SU-DHL-6 (cell line): ENCODE measurements at regions not wholly inside any gene's neighbourhood (a gene's known extent, or its start where the extent isn't known, plus 50 kb on each side); places are given as distances from the start of the nearest gene placed in this dataset.

Experiments used
- H2AFZ ChIP-seq: fragments of 200-600 bp; sonication (generic); 2 replicates; pipeline ENCODE4 v1.6.1; 2014; ENCODE audit warnings: low read depth, mild to moderate bottlenecking, moderate library complexity, mixed read lengths, antibody characterized with exemption, low read length; ENCODE audit not compliant: severe bottlenecking
- H3F3A ChIP-seq: fragments of 200-600 bp; shearing (Covaris generic); 2 replicates; pipeline ENCODE4 v1.6.0; 2016; ENCODE audit warnings: antibody characterized with exemption, mild to moderate bottlenecking; ENCODE audit not compliant: insufficient read depth
- H3K27ac ChIP-seq: fragments of 200-600 bp; sonication (generic); 2 replicates; pipeline ENCODE4 v1.5.1; 2016; ENCODE audit warnings: low read depth, mild to moderate bottlenecking, low read length, moderate library complexity, mixed read lengths
- H3K27me3 ChIP-seq: fragments of 200-600 bp; sonication (generic), shearing (Covaris generic); 2 replicates; pipeline ENCODE4 v1.6.0; 2014; ENCODE audit warnings: mild to moderate bottlenecking, low read length
- H3K36me3 ChIP-seq: fragments of 200-600 bp; sonication (generic); 2 replicates; pipeline ENCODE4 v1.6.1; 2014; ENCODE audit warnings: mild to moderate bottlenecking, low read length, mixed read lengths
- H3K4me2 ChIP-seq: fragments of 300-600, 200-600 bp; shearing (Covaris generic), sonication (generic); 2 replicates; pipeline ENCODE4 v1.6.0; 2014; ENCODE audit warnings: low read length, low read depth, mild to moderate bottlenecking; ENCODE audit not compliant: poor library complexity, severe bottlenecking
- H3K4me3 ChIP-seq: fragments of 200-600 bp; sonication (generic); 2 replicates; pipeline ENCODE4 v1.5.1; 2014; ENCODE audit warnings: antibody characterized with exemption, low read length, mild to moderate bottlenecking, mixed read lengths; ENCODE audit not compliant: insufficient read depth, poor library complexity, severe bottlenecking
- H3K79me2 ChIP-seq: fragments of 200-600 bp; sonication (generic); 2 replicates; pipeline ENCODE4 v1.6.1; 2014; ENCODE audit warnings: mild to moderate bottlenecking, low read length, moderate library complexity; ENCODE audit not compliant: insufficient read depth
- H3K9ac ChIP-seq: fragments of 200-600 bp; sonication (generic); 2 replicates; pipeline ENCODE4 v1.7.0; 2014; ENCODE audit warnings: mild to moderate bottlenecking, low read length
- H3K9me2 ChIP-seq: fragments of 200-600 bp; sonication (generic); replicated peaks from 2 replicates; pipeline ENCODE4 v1.6.1; 2014; ENCODE audit warnings: low read length; ENCODE audit not compliant: insufficient read depth
- H3K9me3 ChIP-seq: fragments of 200-600 bp; sonication (generic); 2 replicates; pipeline ENCODE4 v1.6.1; 2014; ENCODE audit warnings: low read length, mixed read lengths; ENCODE audit not compliant: insufficient read depth
- H4K20me1 ChIP-seq: fragments of 200-600 bp; sonication (generic); 2 replicates; pipeline ENCODE4 v1.6.1; 2014; ENCODE audit warnings: low read depth, mild to moderate bottlenecking, antibody characterized with exemption, low read length, moderate library complexity, mixed read lengths
- EZH2phosphoT487 ChIP-seq: fragments of 200-600 bp; sonication (generic), shearing (Covaris generic); conservative IDR thresholded peaks from 2 replicates; pipeline ENCODE4 v1.6.1; 2018; ENCODE audit warnings: mild to moderate bottlenecking, antibody characterized with exemption, low read length, moderate library complexity, mixed read lengths
- TF ChIP-seq, protein P1 (sequence below): fragments of 200-600 bp; sonication (generic); IDR thresholded peaks from one replicate; pipeline ENCODE4 v1.5.1; 2017; ENCODE audit warnings: antibody characterized with exemption, mild to moderate bottlenecking, low read length, moderate library complexity; ENCODE audit not compliant: insufficient read depth, poor library complexity, severe bottlenecking

DNA sequence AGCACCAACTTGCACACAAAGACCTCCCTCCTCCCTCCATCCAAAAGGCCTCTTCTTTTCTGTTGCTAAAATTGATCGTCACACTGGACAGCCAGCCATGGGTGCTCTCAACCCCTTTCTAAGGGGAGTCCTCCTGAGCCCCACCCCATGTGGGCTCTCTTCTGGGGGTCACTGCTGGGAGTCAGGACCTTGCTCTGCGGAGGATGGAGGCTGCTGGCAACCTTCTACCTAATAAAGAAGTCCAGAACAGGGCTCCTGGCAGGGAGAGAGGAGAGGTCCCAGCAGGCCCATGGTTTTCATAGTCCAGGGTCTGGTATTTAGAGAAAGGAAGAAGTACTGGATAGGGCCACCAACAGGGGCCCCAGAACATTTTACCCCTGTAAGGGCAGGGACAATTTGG, 67.6 kb upstream of the OTOS start:
- no peaks in the 10 kb centered on the region for H4K20me1 ChIP-seq
- H3K27ac ChIP-seq, result no peak overlapping the region
- no peaks in the 10 kb centered on the region for H3F3A ChIP-seq
- no peak overlapping the region for H3K9ac ChIP-seq
- H2AFZ ChIP-seq, result no peak overlapping the region
- no peaks in the 10 kb centered on the region for H3K9me2 ChIP-seq
- H3K4me3 ChIP-seq, result no peak overlapping the region
- TF ChIP-seq, protein P1, sequence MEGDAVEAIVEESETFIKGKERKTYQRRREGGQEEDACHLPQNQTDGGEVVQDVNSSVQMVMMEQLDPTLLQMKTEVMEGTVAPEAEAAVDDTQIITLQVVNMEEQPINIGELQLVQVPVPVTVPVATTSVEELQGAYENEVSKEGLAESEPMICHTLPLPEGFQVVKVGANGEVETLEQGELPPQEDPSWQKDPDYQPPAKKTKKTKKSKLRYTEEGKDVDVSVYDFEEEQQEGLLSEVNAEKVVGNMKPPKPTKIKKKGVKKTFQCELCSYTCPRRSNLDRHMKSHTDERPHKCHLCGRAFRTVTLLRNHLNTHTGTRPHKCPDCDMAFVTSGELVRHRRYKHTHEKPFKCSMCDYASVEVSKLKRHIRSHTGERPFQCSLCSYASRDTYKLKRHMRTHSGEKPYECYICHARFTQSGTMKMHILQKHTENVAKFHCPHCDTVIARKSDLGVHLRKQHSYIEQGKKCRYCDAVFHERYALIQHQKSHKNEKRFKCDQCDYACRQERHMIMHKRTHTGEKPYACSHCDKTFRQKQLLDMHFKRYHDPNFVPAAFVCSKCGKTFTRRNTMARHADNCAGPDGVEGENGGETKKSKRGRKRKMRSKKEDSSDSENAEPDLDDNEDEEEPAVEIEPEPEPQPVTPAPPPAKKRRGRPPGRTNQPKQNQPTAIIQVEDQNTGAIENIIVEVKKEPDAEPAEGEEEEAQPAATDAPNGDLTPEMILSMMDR, result no peak
- TF ChIP-seq EZH2phosphoT487, result no peak
- H3K36me3 ChIP-seq, result no peaks in the 10 kb centered on the region
- no peaks in the 10 kb centered on the region for H3K79me2 ChIP-seq
- no peaks in the 10 kb centered on the region for H3K9me3 ChIP-seq
- H3K4me2 ChIP-seq, result no peak overlapping the region
- H3K27me3 ChIP-seq, result no peaks in the 10 kb centered on the region

DNA sequence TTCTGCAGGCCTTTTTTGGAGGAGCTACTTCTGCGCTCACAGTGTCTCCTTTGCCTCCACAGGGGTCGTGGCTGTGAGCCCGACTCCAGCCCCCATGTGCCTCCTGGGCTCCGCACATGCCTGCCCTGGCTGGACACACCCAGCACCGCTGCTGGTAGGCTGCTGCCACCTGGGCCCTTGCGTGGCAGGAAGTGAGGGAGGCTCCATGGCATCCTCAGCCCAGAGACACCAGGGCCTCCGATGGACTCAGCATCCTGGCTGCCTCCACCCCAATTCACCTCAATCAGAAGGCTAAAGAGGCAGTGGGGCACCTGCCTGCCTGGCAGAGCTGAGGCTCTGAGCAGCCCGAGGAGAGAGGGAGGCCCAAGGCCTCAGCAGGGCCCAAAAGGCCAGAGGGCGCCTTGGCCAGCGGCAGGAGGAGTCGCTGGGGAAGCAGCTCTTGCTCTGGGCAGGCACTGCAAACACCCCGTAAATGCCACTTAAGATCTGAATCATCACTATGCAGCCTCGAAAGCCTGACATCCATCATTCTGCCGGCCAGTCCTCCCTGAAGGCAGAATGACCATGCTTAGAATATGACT, 68.3 kb upstream of the OTOS start:
- Histone ChIP-seq H3K27ac (no peak overlapping the region), H3K9me3 (no peaks in the 10 kb centered on the region), H3K27me3 (no peaks in the 10 kb centered on the region), H3F3A (no peaks in the 10 kb centered on the region), H2AFZ (no peak overlapping the region), H3K9ac (no peak overlapping the region), H3K4me2 (no peak overlapping the region), H3K79me2 (no peaks in the 10 kb centered on the region), H3K4me3 (no peak overlapping the region), H3K9me2 (no peaks in the 10 kb centered on the region), H4K20me1 (no peaks in the 10 kb centered on the region), H3K36me3 (no peaks in the 10 kb centered on the region)
- no peak for TF ChIP-seq EZH2phosphoT487
- TF ChIP-seq, protein P1, result no peak

DNA sequence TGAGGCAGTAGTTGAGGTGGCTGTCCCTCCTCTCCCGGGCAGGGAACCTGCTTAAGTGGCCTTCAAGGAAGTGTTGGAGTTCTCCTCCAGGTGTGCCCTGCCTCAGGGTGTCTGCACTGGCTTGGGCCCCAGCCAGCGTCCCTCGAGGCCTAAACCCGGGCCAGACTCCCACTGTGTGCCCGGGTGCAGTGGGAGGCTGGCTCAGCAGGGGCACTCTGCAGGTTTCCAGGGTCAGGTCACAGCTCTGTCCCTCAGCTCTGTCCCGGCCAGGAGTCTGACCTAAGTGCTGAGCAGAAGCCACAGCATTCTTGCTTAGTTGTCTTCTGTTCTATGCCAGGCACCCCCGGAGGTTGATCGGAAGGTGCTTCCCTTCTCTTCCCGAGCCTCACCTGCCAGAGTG, 69.0 kb upstream of the OTOS start:
- Histone ChIP-seq H3K79me2 (no peaks in the 10 kb centered on the region), H3K9me3 (no peaks in the 10 kb centered on the region), H3F3A (no peaks in the 10 kb centered on the region), H3K27me3 (no peaks in the 10 kb centered on the region), H2AFZ (no peak overlapping the region), H3K36me3 (no peaks in the 10 kb centered on the region), H3K9me2 (no peaks in the 10 kb centered on the region), H3K4me3 (no peak overlapping the region), H4K20me1 (no peaks in the 10 kb centered on the region), H3K4me2 (no peak overlapping the region), H3K27ac (no peak overlapping the region), H3K9ac (no peak overlapping the region)
- TF ChIP-seq, protein P1, result no peak
- TF ChIP-seq EZH2phosphoT487, result no peak
